Putamen (tissue), 1 donor: ENCODE measurements at regions not wholly inside any gene's neighbourhood (a gene's known extent, or its start where the extent isn't known, plus 50 kb on each side); places are given as distances from the start of the nearest gene placed in this dataset.

Experiments used
- DNase-seq: peaks from one replicate; pipeline ENCODE4 v3.0.0-alpha.2; 2016; ENCODE audit warnings: low spot score

GRCh38 chr13:33752094-33752493 is 65.9 kb upstream of the RFC3 start:
- DNase-seq: no peak

- peak; percentile 51 for DNase-seq
Measured at GRCh38 chr13:33752597-33752996, 65.4 kb upstream of the RFC3 start.

DNA sequence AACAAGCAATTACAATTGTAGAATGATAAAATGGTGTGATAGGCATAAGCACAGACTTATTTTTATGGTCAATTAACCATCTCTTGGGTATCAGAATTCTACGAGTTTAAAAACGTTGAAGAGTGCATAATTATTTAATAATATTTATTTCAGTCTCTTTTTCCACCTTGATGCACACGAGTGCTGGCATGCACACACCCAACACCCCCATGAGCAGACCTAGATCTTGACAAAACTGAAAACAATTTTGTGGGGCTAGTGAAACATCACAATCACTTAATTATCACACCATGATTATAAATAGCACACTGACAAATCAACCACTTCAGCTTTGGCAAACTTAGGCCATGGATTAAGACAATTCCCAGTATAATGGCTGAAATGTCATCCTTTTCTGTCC is 61.0 kb upstream of the RFC3 start:
- DNase-seq: no peak

DNA sequence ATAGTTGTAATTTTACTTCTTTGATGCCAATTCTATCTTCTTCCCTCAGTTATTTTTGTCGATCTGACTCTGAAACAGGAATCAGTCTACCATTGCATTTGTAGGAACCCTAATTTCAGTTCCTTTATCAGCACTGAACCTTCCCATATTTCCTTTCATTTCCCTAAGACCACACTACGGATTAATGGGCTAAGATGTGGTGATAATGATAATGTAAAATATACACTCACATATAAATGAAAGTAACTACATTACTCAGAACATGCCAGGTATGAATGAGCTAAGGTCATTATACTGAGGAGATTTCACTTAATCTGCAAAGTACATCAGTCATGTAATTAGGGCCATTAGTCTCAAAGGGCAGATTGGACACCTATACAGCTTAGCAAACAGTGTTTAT is 60.2 kb upstream of the RFC3 start:
- DNase-seq: peak; percentile 14

DNA sequence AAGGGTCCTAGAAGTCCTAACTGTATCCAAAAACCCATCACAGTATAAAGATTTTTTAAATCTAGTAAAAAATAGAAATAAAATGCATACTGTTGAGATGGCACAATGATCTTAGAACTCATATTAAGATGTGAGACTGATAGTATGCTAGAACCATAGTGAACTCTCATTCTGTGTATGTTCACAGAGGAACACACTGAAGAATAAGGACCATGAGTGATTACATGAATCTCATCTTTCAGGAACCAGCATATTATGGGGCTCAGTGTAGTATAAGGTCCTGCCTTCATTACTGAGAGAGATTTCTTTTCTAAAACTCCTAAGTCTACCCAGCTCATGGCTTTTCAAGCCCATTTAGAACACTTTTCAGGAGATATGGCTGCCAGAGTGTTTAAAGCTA is 59.8 kb upstream of the RFC3 start:
- DNase-seq: no peak

DNA sequence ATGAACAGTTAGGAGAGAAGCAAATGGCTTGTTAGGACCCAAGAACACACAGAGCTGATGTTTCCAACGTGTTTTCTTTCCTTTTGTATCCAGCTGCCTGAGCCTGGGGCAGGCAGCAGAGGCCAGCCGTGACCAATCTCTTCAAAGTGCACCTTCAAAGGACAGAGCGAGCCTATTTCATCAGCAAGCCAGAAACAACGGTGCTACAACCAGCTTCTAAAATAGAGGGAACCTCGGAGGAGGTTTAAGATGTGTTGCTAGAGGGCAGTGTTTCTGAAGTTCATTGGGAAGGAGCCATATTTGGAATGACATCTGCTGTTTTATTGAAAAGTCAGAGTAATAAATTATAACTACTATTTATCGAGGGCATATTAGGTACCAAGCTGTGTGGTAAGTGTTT is 56.2 kb upstream of the RFC3 start:
- no peak for DNase-seq

DNA sequence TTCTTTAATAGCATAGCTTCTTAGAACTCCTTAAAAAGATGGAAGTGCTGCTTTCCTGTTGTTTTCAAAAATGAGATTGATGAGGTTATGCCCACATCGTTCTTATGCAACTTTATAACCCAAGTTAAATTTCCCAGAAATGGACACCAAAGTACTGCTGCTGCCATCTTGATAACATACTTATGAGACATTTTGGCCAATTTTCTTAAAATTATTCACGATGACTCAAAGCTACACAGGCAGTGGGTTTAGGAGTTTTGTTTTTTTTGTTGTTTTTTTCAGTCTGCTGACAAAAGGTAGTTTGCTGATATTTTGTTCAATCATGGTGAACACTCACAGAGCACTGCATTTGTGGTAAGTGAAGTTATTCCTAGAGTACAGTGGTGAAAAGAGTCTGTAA is 54.9 kb upstream of the RFC3 start:
- no peak for DNase-seq

GRCh38 chr13:33764716-33765115 is 53.2 kb upstream of the RFC3 start:
- DNase-seq: no peak

DNA sequence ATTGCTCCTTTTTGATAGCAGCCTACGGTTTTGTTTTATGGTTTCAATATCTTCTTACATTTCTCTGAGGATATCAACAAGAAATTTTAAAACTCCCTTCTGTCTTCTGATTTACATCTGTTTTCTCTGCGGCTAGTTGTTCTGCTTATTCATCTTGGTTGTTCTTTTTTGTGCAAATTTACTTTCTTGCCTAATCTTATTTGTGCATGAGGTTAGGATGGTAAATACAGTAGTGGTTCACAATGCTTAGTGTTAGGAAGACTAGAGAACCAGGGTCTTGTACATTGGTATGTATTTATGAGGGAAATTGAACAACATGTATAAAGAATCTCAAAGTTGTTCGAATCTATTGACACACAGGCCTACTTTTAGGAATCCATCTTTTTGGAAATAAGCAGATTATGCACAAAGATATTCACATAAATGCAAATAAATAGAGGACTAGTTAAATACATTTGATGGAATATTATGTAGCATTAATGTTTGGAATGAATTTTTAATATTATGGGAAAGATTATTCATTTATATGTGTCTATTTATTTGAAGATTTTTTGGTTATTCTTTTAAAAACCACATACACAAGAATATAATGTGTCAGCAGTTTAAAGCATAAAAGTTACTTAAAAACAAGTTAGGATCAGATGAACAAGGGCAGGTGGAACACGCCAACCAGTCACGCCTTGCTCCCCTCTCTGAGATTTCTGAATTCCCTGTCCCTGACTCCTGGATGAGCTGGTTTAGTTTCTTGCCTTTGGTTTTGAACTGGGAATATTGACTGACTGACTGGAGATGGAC is 51.4 kb upstream of the RFC3 start:
- DNase-seq: no peak

- DNase-seq: no peak
Measured at GRCh38 chr13:33767140-33767539, 50.8 kb upstream of the RFC3 start.
